Activated CD4-positive, alpha-beta memory T cell treated with anti-CD3 and anti-CD28 coated beads, Interleukin-2, amount 10 ng/mL, durations not matched to agents 7 days and 5 days (primary cell): ENCODE measurements at regions not wholly inside any gene's neighbourhood (a gene's known extent, or its start where the extent isn't known, plus 50 kb on each side); places are given as distances from the start of the nearest gene placed in this dataset.
"Not testable (repeated sequence)": the region's sequence is repeated elsewhere in the genome, so short reads cannot be mapped to it uniquely, and the experiment has no call there.

Experiments used
- CTCF ChIA-PET: fragments of 350-600 bp; sonication (Branson Sonifier 250); formaldehyde crosslinking; loops from one replicate; lab custom pipeline; 2021; ENCODE audit warnings: antibody characterized with exemption, inconsistent platforms; lab: Charles Lee
- POLR2A ChIA-PET: fragments of 350-600 bp; sonication (Branson Sonifier 250); formaldehyde crosslinking; loops from one replicate; lab custom pipeline; 2021; ENCODE audit warnings: antibody characterized with exemption; lab: Charles Lee
- DNase-seq: peaks from one replicate; pipeline ENCODE4 v3.0.0-alpha.2; 2020
- H3K27ac Mint-ChIP-seq: one replicate; pipeline ENCODE4 v1.8.0; 2021; ENCODE audit warnings: mild to moderate bottlenecking, mixed read lengths
- H3K27me3 Mint-ChIP-seq: one replicate; pipeline ENCODE4 v1.8.0; 2021; ENCODE audit warnings: mixed read lengths
- H3K36me3 Mint-ChIP-seq: one replicate; pipeline ENCODE4 v1.8.0; 2021; ENCODE audit warnings: low read depth, mixed read lengths
- H3K4me1 Mint-ChIP-seq: one replicate; pipeline ENCODE4 v1.8.0; 2021; ENCODE audit warnings: mixed read lengths
- H3K4me3 Mint-ChIP-seq: one replicate; pipeline ENCODE4 v1.8.0; 2021; ENCODE audit warnings: mild to moderate bottlenecking, mixed read lengths
- H3K9me3 Mint-ChIP-seq: one replicate; pipeline ENCODE4 v1.8.0; 2021; ENCODE audit warnings: mixed read lengths

DNA sequence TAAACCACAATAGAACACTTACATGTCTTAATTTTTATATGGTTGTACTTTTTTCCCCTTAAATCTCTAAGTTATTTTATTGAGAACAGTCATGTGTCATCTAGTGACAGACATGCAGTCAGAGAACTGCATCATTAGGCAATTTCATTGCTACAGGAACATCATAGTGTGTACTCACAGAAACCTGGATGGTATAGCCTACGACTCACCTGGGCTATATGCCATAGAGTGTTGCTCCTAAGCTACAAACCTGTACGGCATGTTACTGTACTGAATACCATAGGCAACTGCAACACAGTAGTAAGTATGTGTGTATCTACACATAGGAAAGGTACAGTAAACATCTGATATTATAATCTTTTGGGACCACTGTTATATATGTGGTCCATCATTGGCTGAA lies 557.6 kb downstream of the PRKD1 start:
- CTCF ChIA-PET, result no interaction called here
- H3K36me3 Mint-ChIP-seq, result no peaks in the 10 kb centered on the region
- no peak overlapping the region for H3K4me3 Mint-ChIP-seq
- no peaks in the 10 kb centered on the region for H3K27me3 Mint-ChIP-seq
- H3K4me1 Mint-ChIP-seq, result no peaks in the 10 kb centered on the region
- peaks cover 7% of the 10 kb centered on the region for H3K9me3 Mint-ChIP-seq
- no peak overlapping the region for H3K27ac Mint-ChIP-seq
- POLR2A ChIA-PET, result no interaction called here
- DNase-seq, result no peak

DNA sequence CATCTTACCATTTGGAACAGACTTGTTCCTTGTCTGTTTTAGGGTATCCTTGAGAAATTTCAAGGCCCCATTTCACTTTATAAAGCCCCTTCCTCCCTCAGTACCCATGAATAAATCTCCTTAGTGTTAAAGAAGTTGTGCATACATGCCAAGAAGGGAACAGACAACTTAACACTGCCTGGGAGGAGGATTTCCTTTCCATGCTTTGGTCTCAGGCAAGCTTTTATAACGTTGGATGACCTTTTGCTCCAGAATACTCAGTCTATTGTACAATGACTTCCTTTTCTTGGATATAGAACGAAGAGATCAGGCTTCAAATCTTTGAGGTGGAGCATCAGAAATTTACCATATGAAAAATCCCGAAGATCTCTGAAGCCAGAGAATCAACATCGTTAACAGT lies 551.4 kb downstream of the PRKD1 start:
- H3K36me3 Mint-ChIP-seq, result no peaks in the 10 kb centered on the region
- POLR2A ChIA-PET, result no interaction called here
- H3K27ac Mint-ChIP-seq, result no peak overlapping the region
- peaks cover 8% of the 10 kb centered on the region for H3K9me3 Mint-ChIP-seq
- CTCF ChIA-PET, result no interaction called here
- no peak for DNase-seq
- no peaks in the 10 kb centered on the region for H3K27me3 Mint-ChIP-seq
- no peak overlapping the region for H3K4me3 Mint-ChIP-seq
- no peaks in the 10 kb centered on the region for H3K4me1 Mint-ChIP-seq

DNA sequence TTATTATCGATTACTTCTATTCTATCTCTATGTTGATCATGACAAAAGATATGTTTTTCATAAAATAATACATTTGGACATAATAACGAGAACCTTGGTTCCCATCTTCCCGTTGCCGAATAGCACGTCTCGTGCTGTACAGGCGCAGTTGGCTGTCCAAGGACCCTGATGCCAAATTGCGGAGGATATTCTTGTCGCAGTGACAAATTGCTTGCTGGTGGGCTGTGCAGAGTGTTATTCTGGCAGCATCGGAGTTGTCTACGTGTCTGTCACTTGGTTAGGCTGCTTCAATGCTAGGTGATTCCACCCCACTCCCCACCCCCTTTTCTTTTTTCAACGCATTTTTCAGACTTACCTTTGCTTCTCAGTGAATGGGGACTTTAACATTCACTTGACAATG lies 546.8 kb downstream of the PRKD1 start:
- peaks cover 8% of the 10 kb centered on the region for H3K9me3 Mint-ChIP-seq
- no peaks in the 10 kb centered on the region for H3K27me3 Mint-ChIP-seq
- H3K27ac Mint-ChIP-seq, result no peak overlapping the region
- H3K4me3 Mint-ChIP-seq, result no peak overlapping the region
- no peaks in the 10 kb centered on the region for H3K4me1 Mint-ChIP-seq
- no peak for DNase-seq
- ChIA-PET CTCF (no interaction called here), POLR2A (no interaction called here)
- H3K36me3 Mint-ChIP-seq, result no peaks in the 10 kb centered on the region

DNA sequence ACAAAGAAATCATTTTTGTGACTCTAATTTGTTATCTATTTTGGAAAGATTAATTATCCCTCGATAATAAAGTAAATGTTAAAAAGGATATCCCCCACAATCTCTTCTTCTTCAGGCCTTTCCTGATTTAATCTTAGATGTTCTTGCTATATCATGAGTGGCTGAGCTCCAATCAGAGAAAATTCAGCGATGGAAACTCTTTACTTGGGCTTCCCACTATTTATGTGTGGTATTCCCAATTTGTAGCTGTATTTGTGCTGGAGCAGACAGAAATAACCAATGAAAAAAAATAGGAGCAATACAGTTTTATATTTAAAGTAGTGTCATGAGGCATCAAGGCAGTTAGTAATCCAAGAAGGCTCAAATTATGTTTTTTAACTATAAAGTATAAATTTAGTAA lies 539.1 kb downstream of the PRKD1 start:
- H3K27ac Mint-ChIP-seq, result no peak overlapping the region
- H3K27me3 Mint-ChIP-seq, result no peaks in the 10 kb centered on the region
- H3K4me3 Mint-ChIP-seq, result no peak overlapping the region
- no peak for DNase-seq
- ChIA-PET CTCF (no interaction called here), POLR2A (no interaction called here)
- H3K36me3 Mint-ChIP-seq, result no peaks in the 10 kb centered on the region
- peaks cover 11% of the 10 kb centered on the region for H3K9me3 Mint-ChIP-seq
- H3K4me1 Mint-ChIP-seq, result no peaks in the 10 kb centered on the region

DNA sequence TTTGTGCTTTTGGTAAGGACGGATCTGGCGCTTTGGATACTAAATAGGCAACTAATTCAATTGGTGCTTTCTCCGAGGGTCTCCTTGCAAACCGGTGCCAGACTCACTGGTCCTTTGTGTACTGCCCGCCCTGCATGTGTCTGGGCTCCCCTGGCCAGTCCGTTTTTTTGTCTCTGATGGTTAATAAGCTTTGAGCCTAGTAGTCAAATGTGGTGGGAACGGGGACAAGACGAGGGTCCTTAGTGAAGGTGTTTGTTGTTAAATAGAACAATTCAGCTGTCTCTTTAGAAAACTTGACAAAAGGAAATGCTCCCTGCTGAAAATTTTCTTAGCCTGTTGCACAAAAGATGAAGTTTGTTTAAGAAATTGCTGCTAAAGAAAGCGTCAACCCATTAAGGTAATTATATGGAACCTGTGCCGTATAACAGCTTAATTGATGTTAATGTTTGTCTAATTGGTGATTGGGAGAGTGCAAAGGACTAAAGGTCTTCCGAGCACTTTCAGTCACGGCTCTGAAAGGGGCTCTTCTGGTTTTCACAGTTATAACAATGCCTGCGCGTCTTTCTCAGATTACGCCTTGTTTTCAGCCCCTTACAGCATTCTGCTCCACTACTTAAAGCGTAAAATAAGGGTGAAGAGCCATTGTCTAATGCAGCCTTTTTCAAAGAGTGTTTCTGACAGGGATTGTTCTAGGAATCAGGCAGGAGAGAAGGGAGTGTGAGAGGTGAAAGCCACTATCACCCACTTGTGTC lies 537.4 kb downstream of the PRKD1 start:
- H3K9me3 Mint-ChIP-seq, result peaks cover 11% of the 10 kb centered on the region
- H3K36me3 Mint-ChIP-seq, result no peaks in the 10 kb centered on the region
- no peak overlapping the region for H3K4me3 Mint-ChIP-seq
- no peak for DNase-seq
- CTCF ChIA-PET, result no interaction called here
- POLR2A ChIA-PET, result no interaction called here
- H3K27me3 Mint-ChIP-seq, result no peaks in the 10 kb centered on the region
- no peaks in the 10 kb centered on the region for H3K4me1 Mint-ChIP-seq
- no peak overlapping the region for H3K27ac Mint-ChIP-seq

DNA sequence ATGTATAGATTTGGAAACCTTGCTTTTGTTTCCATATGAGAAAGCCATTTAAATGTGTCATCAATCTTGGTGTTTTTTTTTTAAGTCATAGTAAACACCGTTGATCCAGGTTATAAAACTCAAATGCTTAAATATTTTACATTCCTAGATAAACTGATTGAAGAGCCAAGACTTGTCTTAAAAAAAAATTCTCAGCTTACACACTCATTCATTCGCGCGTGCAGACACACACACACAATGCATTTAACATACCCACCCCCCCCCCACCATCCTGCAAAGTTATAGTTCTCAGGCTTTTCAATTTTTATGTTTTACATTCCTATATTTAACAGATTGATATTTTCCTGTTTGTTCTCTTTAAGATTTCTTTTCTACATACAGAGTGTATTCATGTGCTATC lies 536.4 kb downstream of the PRKD1 start:
- POLR2A ChIA-PET, result no interaction called here

DNA sequence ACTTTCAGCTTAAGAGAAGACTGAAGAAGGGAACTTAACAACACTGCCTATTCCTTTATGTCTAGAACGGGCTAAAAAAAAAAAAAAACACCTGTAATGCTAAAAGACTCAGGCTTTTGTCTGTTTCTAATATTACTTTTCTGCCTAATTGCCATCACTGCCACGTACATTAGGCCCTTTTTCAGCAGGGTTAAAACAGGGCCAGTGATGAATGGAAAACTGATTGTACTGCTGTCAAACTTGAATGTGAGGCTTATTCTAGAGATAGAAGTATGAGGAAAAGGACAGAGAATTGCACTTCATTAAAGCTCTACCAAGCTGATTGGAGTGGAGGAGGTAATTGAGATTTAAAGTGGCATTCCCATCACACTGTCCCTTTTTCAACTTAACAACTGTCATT lies 535.8 kb downstream of the PRKD1 start:
- Mint-ChIP-seq H3K4me3 (no peak overlapping the region), H3K9me3 (peaks cover 9% of the 10 kb centered on the region), H3K36me3 (no peaks in the 10 kb centered on the region), H3K27me3 (no peaks in the 10 kb centered on the region), H3K27ac (no peak overlapping the region), H3K4me1 (no peaks in the 10 kb centered on the region)
- ChIA-PET POLR2A (no interaction called here), CTCF (no interaction called here)
- no peak for DNase-seq

More for the DNA sequence above, 536.4 kb downstream of the PRKD1 start:
- Mint-ChIP-seq H3K27ac (no peak overlapping the region), H3K4me3 (no peak overlapping the region), H3K36me3 (no peaks in the 10 kb centered on the region), H3K9me3 (peaks cover 11% of the 10 kb centered on the region), H3K27me3 (no peaks in the 10 kb centered on the region), H3K4me1 (no peaks in the 10 kb centered on the region)
- no peak for DNase-seq
- CTCF ChIA-PET, result no interaction called here

DNA sequence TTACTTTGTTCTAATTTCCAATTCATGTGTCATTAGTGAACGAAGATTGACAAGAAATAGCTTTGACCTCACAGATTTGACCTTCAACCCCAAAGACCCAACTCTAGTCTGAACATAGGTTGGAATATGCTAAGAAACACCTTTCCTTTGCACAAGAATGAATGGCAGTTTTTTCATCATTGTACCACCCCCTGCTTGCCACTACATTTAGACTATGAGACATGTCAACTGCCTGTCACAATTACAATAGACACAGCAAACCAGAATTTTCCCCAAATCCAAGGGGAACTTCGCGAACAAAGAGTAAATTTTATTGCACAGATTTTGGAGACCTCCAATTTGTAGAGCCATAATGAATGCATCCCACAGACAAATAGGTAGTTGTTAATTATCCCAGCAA lies 535.4 kb downstream of the PRKD1 start:
- Mint-ChIP-seq H3K9me3 (peaks cover 9% of the 10 kb centered on the region), H3K36me3 (no peaks in the 10 kb centered on the region), H3K27ac (no peak overlapping the region)

DNA sequence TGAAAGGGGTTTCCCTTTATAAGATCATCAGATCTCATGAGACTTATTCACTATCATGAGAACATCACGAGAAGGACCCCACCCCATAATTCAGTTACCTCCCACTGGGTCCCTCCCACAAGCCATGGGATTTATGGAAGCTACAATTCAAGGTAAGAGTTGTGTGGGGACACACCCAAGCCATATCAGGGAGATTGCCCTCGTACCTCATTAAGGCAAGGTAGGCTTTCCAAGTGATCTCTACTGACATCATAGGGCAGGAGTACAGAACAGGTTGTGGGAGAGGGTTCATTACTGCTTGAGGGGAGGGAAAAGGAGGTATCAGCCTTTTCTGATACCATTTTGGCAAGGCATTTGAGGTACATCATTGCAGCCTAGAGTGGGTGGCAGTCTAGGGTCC lies 524.6 kb downstream of the PRKD1 start:
- no peaks in the 10 kb centered on the region for H3K4me1 Mint-ChIP-seq
- no peaks in the 10 kb centered on the region for H3K27me3 Mint-ChIP-seq
- ChIA-PET POLR2A (no interaction called here), CTCF (no interaction called here)
- no peak overlapping the region for H3K4me3 Mint-ChIP-seq
- no peak overlapping the region for H3K27ac Mint-ChIP-seq
- no peaks in the 10 kb centered on the region for H3K36me3 Mint-ChIP-seq
- peaks cover 13% of the 10 kb centered on the region for H3K9me3 Mint-ChIP-seq
- DNase-seq, result no peak

More for the DNA sequence above, 535.4 kb downstream of the PRKD1 start:
- ChIA-PET POLR2A (no interaction called here), CTCF (no interaction called here)
- no peak for DNase-seq
- H3K4me3 Mint-ChIP-seq, result no peak overlapping the region
- H3K27me3 Mint-ChIP-seq, result no peaks in the 10 kb centered on the region
- no peaks in the 10 kb centered on the region for H3K4me1 Mint-ChIP-seq

DNA sequence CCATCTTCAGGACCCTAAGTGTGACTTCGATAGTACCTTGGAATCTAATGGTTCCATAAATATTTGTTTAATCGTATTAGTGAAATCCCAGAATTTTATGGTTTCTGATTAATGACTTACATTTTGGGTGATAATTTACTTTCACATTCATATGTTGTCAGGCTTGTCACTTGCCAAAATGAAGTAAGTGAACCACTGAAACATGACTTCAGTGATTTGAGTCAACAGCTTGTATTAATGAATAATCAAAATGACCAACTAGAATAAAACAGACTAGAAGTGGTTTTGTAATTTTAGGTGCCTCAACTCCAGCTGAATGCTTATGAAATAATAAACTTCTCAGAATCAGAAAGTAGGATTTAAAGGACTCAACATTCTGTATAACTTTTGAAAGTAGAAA lies 517.1 kb downstream of the PRKD1 start:
- H3K27ac Mint-ChIP-seq, result no peak overlapping the region
- no peaks in the 10 kb centered on the region for H3K4me1 Mint-ChIP-seq
- no peak overlapping the region for H3K4me3 Mint-ChIP-seq
- no peak for DNase-seq
- POLR2A ChIA-PET, result no interaction called here
- H3K27me3 Mint-ChIP-seq, result no peaks in the 10 kb centered on the region
- H3K36me3 Mint-ChIP-seq, result no peaks in the 10 kb centered on the region
- CTCF ChIA-PET, result no interaction called here
- peaks cover 18% of the 10 kb centered on the region for H3K9me3 Mint-ChIP-seq

DNA sequence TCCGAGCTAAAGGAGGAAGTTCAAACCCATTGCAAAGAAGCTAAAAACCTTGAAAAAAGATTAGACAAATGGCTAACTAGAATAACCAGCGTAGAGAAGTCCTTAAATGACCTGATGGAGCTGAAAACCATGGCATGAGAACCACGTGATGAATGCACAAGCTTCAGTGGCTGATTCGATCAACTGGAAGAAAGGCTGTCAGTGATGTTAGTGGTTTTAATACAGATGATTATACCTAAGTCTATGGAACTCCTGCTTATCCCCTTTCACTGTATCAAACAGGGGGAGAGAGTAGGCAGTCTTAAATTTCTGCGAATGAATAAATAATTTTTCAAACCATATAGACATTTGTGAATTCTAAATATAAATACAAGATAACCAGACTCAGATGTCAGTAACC lies 512.7 kb downstream of the PRKD1 start:
- CTCF ChIA-PET, H3K9me3 Mint-ChIP-seq, H3K27me3 Mint-ChIP-seq, H3K4me3 Mint-ChIP-seq, H3K36me3 Mint-ChIP-seq, POLR2A ChIA-PET, H3K27ac Mint-ChIP-seq, DNase-seq, H3K4me1 Mint-ChIP-seq: not testable (repeated sequence)

DNA sequence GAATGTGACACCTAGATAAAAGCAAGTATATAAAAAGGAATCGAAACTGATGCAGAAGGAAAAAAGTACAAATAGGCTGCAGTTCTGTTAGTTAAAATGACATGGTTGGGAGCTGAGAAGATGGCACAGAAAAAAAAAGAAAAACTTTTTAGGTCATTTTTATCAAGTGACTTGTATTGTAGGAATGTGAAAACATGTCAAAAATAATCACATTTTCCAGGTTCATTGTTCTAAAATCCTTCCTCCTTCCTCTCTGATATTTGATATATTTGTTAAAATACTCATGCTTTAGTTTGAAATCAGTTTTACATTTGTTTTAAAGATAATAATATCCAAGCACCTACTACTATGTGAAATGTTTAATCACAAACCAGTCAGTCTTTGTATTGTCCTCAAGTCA lies 507.9 kb downstream of the PRKD1 start:
- H3K4me3 Mint-ChIP-seq, result no peak overlapping the region
- ChIA-PET CTCF (no interaction called here), POLR2A (no interaction called here)
- no peak for DNase-seq
- H3K9me3 Mint-ChIP-seq, result peaks cover 8% of the 10 kb centered on the region
- H3K4me1 Mint-ChIP-seq, result no peaks in the 10 kb centered on the region
- H3K27ac Mint-ChIP-seq, result no peak overlapping the region
- no peaks in the 10 kb centered on the region for H3K36me3 Mint-ChIP-seq
- no peaks in the 10 kb centered on the region for H3K27me3 Mint-ChIP-seq

DNA sequence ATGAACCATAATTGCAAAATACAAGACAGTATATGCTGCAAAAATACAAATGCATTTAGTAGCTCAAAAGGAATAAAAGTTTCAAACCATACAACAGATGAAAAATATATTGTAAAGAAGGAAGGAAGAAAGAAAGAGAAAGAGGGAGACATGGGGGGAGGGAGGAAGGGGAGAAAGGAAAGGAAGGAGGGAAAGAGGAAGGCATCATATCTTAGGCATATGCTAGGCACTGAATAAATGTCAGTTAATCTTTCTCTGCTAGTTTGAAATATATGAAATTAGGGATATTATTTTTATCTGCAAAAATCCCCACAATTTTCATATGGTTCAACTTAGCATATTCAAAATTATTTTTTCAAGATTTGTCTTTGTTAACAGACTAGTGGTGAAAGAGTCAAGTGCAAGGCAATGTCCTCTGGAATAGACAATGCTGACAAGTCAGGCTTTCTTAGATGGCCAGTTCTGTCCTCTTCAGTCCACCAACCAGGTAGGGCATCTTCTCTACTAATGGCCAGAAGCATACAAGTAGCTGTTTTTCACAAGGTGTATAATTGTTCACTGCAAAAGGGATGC lies 506.4 kb downstream of the PRKD1 start:
- ChIA-PET POLR2A (no interaction called here), CTCF (no interaction called here)
- Mint-ChIP-seq H3K27ac (no peak overlapping the region), H3K4me3 (no peak overlapping the region), H3K36me3 (no peaks in the 10 kb centered on the region), H3K27me3 (no peaks in the 10 kb centered on the region), H3K9me3 (peaks cover 6% of the 10 kb centered on the region), H3K4me1 (no peaks in the 10 kb centered on the region)
- no peak for DNase-seq
